ENCODE measurements at regions not wholly inside any gene's neighbourhood (a gene's known extent, or its start where the extent isn't known, plus 50 kb on each side); places are given as distances from the start of the nearest gene placed in this dataset.

DNA sequence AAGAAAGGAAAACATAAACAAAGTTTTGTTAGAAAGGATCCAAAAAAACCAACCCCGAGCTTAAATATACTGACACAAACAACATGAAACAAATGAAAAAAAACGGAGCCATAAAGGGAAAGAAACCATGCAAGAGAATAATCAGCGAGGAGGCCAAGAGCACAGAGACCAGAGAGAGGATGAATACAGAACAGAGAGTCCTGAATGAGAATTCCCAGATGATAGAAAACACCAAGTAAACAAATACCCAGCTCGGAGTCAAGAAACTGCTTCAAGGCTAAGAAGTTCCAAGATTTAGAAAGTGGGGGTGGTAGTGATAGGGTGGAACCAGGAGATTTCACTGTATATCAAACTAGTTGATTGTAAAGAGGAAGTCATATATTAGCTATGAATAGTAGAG, 313.3 kb downstream of the OSR1 start:
- H4K20me1 ChIP-seq (ENCODE audit: insufficient read depth): no peaks in the 10 kb centered on the region
- TF ChIP-seq, protein P1, sequence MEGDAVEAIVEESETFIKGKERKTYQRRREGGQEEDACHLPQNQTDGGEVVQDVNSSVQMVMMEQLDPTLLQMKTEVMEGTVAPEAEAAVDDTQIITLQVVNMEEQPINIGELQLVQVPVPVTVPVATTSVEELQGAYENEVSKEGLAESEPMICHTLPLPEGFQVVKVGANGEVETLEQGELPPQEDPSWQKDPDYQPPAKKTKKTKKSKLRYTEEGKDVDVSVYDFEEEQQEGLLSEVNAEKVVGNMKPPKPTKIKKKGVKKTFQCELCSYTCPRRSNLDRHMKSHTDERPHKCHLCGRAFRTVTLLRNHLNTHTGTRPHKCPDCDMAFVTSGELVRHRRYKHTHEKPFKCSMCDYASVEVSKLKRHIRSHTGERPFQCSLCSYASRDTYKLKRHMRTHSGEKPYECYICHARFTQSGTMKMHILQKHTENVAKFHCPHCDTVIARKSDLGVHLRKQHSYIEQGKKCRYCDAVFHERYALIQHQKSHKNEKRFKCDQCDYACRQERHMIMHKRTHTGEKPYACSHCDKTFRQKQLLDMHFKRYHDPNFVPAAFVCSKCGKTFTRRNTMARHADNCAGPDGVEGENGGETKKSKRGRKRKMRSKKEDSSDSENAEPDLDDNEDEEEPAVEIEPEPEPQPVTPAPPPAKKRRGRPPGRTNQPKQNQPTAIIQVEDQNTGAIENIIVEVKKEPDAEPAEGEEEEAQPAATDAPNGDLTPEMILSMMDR (conservative IDR thresholded peaks at IDR 0.05; ENCODE audit: low read depth, low read length): no peak
- H3K9ac ChIP-seq: no peak overlapping the region
- no peaks in the 10 kb centered on the region for H3K27me3 ChIP-seq (ENCODE audit: insufficient read depth, low read depth)
- no peak overlapping the region for H3K27ac ChIP-seq
- no peak overlapping the region for H3K4me2 ChIP-seq
- H3K4me1 ChIP-seq (ENCODE audit: low read depth, poor library complexity, severe bottlenecking): no peaks in the 10 kb centered on the region
- no peaks in the 10 kb centered on the region for H3K79me2 ChIP-seq (ENCODE audit: insufficient read depth, low read depth)
- no peak overlapping the region for H2AFZ ChIP-seq (ENCODE audit: low read depth)
- no peaks in the 10 kb centered on the region for H3K36me3 ChIP-seq (ENCODE audit: insufficient read depth)
- H3K4me3 ChIP-seq (IDR thresholded peaks at IDR 0.05; ENCODE audit: insufficient read depth, low read depth, low read length): no peak overlapping the region

DNA sequence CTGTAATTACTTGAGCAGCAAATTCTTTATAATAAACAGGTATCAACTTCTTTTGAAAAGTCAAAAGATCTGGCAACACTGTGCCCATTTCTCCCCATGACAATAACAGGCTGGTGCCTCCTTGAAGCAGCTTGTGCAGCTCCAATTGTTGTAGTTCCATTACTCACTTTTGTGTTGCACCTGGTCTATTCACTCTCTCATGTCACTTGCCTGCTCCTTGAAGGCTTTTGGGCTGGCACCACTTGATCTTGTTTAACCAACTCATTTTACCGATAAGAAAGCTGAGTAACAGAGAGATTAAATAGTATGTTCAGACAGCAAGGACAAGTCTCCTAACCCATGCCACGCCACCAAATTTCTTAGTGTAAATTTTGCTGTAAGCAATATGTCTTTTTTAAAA, 314.5 kb downstream of the OSR1 start:
- no peak overlapping the region for H3K27ac ChIP-seq
- no peak overlapping the region for H3K9ac ChIP-seq
- no peaks in the 10 kb centered on the region for H3K27me3 ChIP-seq (ENCODE audit: insufficient read depth, low read depth)
- no peaks in the 10 kb centered on the region for H4K20me1 ChIP-seq (ENCODE audit: insufficient read depth)
- no peaks in the 10 kb centered on the region for H3K79me2 ChIP-seq (ENCODE audit: insufficient read depth, low read depth)
- no peak overlapping the region for H3K4me2 ChIP-seq
- TF ChIP-seq, protein P1 (conservative IDR thresholded peaks at IDR 0.05; ENCODE audit: low read depth, low read length): no peak
- H3K4me3 ChIP-seq (IDR thresholded peaks at IDR 0.05; ENCODE audit: insufficient read depth, low read depth, low read length): no peak overlapping the region
- H3K4me1 ChIP-seq (ENCODE audit: low read depth, poor library complexity, severe bottlenecking): no peaks in the 10 kb centered on the region
- H3K36me3 ChIP-seq (ENCODE audit: insufficient read depth): no peaks in the 10 kb centered on the region
- H2AFZ ChIP-seq (ENCODE audit: low read depth): no peak overlapping the region

DNA sequence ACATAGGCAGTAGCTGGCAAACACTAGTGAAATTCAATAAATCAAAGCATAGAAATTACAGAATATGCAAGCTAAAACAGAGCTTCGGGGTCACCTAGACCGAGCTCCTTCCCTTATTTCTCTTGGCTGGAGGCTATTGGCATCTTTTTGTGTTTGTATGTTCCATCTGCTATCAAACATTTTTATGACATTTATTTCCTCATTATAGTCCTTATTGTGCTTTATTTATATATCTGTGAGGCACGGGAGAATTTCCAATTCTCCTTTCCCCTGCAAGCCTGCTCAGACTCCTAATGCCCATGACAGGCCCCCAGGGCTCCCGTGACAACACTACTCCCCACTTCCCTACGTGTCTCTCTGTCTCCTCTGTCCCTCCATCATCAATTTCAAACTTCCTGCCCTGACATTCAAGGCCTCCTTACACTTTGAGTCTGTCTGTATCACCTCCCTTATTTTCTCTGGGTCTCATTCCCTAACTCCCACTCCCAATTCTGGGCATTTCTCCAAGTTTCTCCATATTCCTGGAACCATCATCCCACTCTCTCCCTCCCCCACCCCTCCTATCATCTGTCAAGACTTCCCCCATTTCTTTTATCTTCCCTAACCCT, 316.9 kb downstream of the OSR1 start:
- no peaks in the 10 kb centered on the region for H4K20me1 ChIP-seq (ENCODE audit: insufficient read depth)
- H3K27ac ChIP-seq: no peak overlapping the region
- no peak overlapping the region for H3K4me3 ChIP-seq (IDR thresholded peaks at IDR 0.05; ENCODE audit: insufficient read depth, low read depth, low read length)
- H3K79me2 ChIP-seq (ENCODE audit: insufficient read depth, low read depth): no peaks in the 10 kb centered on the region
- H3K4me1 ChIP-seq (ENCODE audit: low read depth, poor library complexity, severe bottlenecking): no peaks in the 10 kb centered on the region
- TF ChIP-seq, protein P1 (conservative IDR thresholded peaks at IDR 0.05; ENCODE audit: low read depth, low read length): no peak
- H3K9ac ChIP-seq: no peak overlapping the region
- H3K4me2 ChIP-seq: no peak overlapping the region
- no peaks in the 10 kb centered on the region for H3K27me3 ChIP-seq (ENCODE audit: insufficient read depth, low read depth)
- H2AFZ ChIP-seq (ENCODE audit: low read depth): no peak overlapping the region
- no peaks in the 10 kb centered on the region for H3K36me3 ChIP-seq (ENCODE audit: insufficient read depth)

DNA sequence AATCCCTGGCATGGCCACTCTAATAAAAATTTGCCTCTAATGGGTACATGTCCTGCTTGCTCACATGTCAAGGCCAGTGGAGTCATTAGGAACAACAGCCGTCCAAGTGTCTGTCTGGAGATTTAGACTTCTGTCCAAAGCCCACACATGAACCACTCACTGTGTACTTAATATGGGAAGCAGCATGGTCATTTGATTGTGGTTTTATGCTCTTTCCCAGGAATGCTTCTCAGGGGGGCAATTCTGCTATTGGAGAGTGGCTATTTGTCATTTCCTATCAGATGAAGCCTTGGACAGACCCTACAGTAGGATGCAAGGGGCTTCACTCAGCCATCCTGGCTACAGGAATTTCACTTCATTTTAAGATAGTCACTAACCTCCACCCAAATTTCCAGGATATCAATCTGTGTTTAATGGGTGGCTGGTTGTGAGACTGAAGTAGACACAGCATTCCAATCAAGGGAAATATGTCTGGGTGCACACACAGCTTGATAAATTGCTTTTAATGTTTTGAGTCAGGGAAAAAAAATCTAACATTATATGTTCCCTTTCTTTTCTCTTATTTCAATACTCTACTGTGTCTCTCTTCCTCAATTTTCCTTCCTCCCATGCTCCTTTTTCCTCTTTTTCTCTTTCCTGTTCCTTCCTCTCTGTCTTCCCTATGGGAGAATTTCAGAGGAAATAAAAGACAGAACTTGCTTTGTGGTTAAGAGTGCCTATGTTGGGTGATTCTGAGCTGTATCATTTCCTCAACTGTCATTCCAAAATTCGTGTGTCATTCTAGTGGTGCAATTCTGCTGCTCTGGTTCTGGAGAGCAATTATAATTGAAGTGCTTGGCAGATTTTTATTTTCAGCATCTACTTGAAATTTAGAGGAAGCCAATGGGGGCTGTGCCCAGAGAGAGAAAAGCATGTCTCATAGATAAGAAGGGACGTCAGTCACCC, 320.1 kb downstream of the OSR1 start:
- no peaks in the 10 kb centered on the region for H3K36me3 ChIP-seq (ENCODE audit: insufficient read depth)
- no peaks in the 10 kb centered on the region for H3K27me3 ChIP-seq (ENCODE audit: insufficient read depth, low read depth)
- H3K4me3 ChIP-seq (IDR thresholded peaks at IDR 0.05; ENCODE audit: insufficient read depth, low read depth, low read length): no peak overlapping the region
- no peak overlapping the region for H3K4me2 ChIP-seq
- H3K9ac ChIP-seq: no peak overlapping the region
- H3K27ac ChIP-seq: no peak overlapping the region
- H3K79me2 ChIP-seq (ENCODE audit: insufficient read depth, low read depth): no peaks in the 10 kb centered on the region
- no peaks in the 10 kb centered on the region for H3K4me1 ChIP-seq (ENCODE audit: low read depth, poor library complexity, severe bottlenecking)
- TF ChIP-seq, protein P1 (conservative IDR thresholded peaks at IDR 0.05; ENCODE audit: low read depth, low read length): no peak
- H2AFZ ChIP-seq (ENCODE audit: low read depth): no peak overlapping the region
- no peaks in the 10 kb centered on the region for H4K20me1 ChIP-seq (ENCODE audit: insufficient read depth)
